Lung (tissue), 11 donors: ENCODE measurements at regions not wholly inside any gene's neighbourhood (a gene's known extent, or its start where the extent isn't known, plus 50 kb on each side); places are given as distances from the start of the nearest gene placed in this dataset.

Experiments
- ATAC-seq: fragments of 200-7000 bp; cut with Tn5 transposase; one replicate; pipeline ENCODE4 v1.9.1; 2020; ENCODE audit warnings: moderate number of reproducible peaks; ENCODE audit not compliant: insufficient read depth, low FRiP score
- DNase-seq, 3 donors: peaks; one replicate each; pipeline ENCODE4 v3.0.0-alpha.2; 2013 to 2017
- H3K27ac ChIP-seq, 2 donors: one replicate each; pipeline ENCODE4 v1.5.1; 2013; ENCODE audit warnings: mild to moderate bottlenecking in 2 of 2, moderate library complexity in 2 of 2, control low read depth in 1 of 2, inconsistent platforms in 1 of 2, low read depth in 1 of 2, low read length in 1 of 2
- H3K27me3 ChIP-seq, 3 donors: one replicate each; pipeline ENCODE4 v1.5.1; 2013; ENCODE audit warnings: low read length in 2 of 3; ENCODE audit not compliant: control insufficient read depth in 3 of 3, insufficient read depth in 3 of 3
- H3K36me3 ChIP-seq, 4 donors: one replicate each; pipeline ENCODE4 v1.5.1; 2013; ENCODE audit warnings: low read length in 4 of 4, mild to moderate bottlenecking in 1 of 4, moderate library complexity in 1 of 4; ENCODE audit not compliant: control insufficient read depth in 4 of 4, insufficient read depth in 4 of 4
- H3K4me1 ChIP-seq, 5 donors: one replicate each; pipeline ENCODE4 v1.5.1; 2013; ENCODE audit warnings: low read length in 5 of 5, mild to moderate bottlenecking in 2 of 5, moderate library complexity in 1 of 5; ENCODE audit not compliant: control insufficient read depth in 5 of 5, insufficient read depth in 5 of 5
- H3K4me3 ChIP-seq: one replicate; pipeline ENCODE4 v1.5.1; 2013; ENCODE audit warnings: mild to moderate bottlenecking, control low read depth, moderate library complexity
- H3K9ac ChIP-seq, 2 donors: one replicate each; pipeline ENCODE4 v1.5.1; 2013; ENCODE audit warnings: low read length in 2 of 2, control low read depth in 1 of 2; ENCODE audit not compliant: insufficient read depth in 1 of 2
- H3K9me3 ChIP-seq, 4 donors: one replicate each; pipeline ENCODE4 v1.5.1; 2013; ENCODE audit warnings: low read length in 3 of 4, mild to moderate bottlenecking in 1 of 4, moderate library complexity in 1 of 4; ENCODE audit not compliant: control insufficient read depth in 4 of 4, insufficient read depth in 3 of 4
- CTCF ChIP-seq: IDR thresholded peaks from 2 replicates; pipeline ENCODE4 v1.5.1; 2012; ENCODE audit warnings: mild to moderate bottlenecking; ENCODE audit errors: control extremely low read depth, extremely low read depth
- WGBS, 2 donors: extraction: QIAGEN DNeasy Blood & Tissue Kit; methylation state at CpG; one replicate each; pipeline ENCODE4 v1.1.7; 2013; 5-methylcytosine and 5-hydroxymethylcytosine counted together
- donor health status: control.
- donor health status: control.
- donor health status: Bipolar disorder and iron deficiency.
- donor health status: healthy.
- donor health status: DM: yes; HTN: yes; CAD: no.

DNA sequence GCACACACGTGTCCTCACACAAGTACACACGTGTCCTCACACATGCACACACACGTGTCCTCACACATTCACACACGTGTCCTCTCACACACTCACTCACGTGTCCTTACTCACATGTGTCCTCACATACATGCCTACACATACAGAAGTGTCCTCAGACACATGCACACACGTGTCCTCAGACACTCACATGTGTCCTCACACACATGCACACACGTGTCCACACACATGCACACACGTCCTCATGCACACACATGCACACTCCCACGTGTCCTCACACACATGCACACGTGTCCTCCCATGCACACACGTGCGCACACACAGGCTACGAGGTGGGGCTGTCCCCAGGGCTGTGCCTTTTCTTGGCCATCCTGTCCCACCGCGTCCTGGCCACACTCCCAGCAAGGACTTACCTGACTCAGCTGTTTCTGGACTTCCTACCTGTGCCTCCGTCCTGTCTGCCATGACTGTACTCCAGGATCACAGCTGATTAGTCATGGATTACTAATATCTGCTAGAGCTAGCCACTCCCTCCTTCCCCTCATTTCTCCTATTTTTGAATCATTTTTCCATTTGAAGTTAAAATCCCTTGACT lies 990.2 kb downstream of the BRD1 start:
- Histone ChIP-seq H3K27ac (no peak overlapping the region), H3K27me3 (peaks cover 0 to 5% (median 0%) of the 10 kb centered on the region in 3 donors), H3K9me3 (peaks cover 0 to 8% (median 2%) of the 10 kb centered on the region in 4 donors), H3K4me1 (no peaks in the 10 kb centered on the region), H3K9ac (no peak overlapping the region), H3K36me3 (no peaks in the 10 kb centered on the region), H3K4me3 (no peak overlapping the region)
- ATAC-seq, result no peak
- DNase-seq, result no peak
- no peak for TF ChIP-seq CTCF
- WGBS, 2 donors, result 82 to 88% methylated on average over 16 of the region's 16 CpGs

DNA sequence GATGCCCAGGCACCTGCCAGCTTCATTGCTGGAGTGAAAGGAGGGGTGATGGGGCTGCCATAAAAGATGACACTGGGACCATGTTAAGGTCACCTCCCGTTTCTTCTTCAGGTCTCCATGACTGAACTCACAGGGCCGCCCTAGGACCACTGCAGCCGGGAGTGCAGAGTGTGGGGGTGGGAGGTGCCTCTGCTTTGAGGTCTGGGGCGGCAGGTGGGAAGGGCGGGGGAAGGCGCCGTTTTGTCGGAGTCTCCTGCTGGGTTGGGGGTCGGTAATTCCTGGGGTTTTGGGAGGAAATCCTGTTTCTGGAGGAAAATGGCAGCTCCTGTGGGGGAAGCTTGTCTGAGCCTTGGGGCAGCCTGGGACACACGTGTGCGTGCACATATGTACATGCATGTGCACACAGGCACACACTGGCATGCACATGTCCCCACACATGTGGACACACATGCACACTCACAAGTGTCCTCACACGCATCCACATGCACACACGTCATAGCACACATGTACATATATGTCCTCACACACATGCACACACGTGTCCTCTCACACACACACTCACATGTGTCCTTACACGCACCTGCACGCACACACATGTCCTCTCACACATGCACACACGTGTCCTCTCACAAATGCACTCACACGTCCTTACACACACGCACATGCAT lies 990.9 kb downstream of the BRD1 start:
- ATAC-seq (no peak), DNase-seq (no peak)
- Histone ChIP-seq H3K27me3 (peaks cover 0 to 5% (median 0%) of the 10 kb centered on the region in 3 donors), H3K4me1 (no peaks in the 10 kb centered on the region), H3K4me3 (no peak overlapping the region), H3K36me3 (no peaks in the 10 kb centered on the region), H3K27ac (no peak overlapping the region), H3K9me3 (peaks cover 0 to 8% (median 2%) of the 10 kb centered on the region in 4 donors), H3K9ac (no peak overlapping the region)
- TF ChIP-seq CTCF, result no peak
- 76 to 81% methylated on average over 19 of the region's 19 CpGs for WGBS, 2 donors

DNA sequence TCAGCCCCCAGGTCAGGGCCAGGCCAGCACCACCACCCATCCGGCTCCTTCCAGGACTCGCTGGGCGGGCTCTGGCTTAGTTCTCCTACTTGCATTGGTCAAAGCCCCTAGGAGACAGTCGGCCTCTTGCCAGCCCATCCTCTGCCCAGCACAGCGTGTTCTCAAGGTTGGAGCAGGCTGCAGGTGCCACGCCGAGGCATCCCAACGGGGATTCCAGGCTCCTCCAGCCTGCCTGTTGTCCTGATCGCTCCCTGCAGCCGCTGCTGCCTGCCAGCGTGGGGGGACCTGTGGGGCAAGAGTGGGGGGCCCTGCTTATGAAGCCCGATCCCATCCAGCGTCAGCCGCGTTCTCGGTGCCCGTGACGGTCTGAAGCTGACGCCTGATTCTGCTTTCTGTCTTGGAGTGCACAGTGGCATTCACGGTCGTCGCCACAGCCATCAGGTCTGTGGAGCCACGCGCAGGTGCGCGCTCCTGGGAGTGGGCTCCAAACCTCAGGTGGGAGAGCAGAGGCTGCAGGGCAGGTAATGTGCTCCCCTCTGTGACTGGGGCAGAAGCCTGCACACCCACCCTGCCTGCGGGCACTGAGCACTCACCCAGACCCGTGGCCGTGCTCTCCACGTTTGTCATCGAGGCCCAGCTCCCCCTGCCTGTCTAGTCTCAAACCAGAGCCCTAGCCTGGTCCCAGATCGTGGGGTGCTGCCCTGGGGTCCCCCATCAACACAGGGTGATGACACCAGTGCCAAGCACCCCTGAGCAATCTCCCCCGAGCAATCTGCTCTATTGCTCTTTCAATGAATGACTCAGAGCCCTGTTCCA lies 991.6 kb downstream of the BRD1 start:
- peaks cover 0 to 8% (median 2%) of the 10 kb centered on the region in 4 donors for H3K9me3 ChIP-seq
- peaks cover 0 to 5% (median 0%) of the 10 kb centered on the region in 3 donors for H3K27me3 ChIP-seq
- ATAC-seq, result no peak
- DNase-seq, result no peak
- H3K9ac ChIP-seq, result no peak overlapping the region
- 87 to 90% methylated on average over 33 of the region's 33 CpGs for WGBS, 2 donors
- H3K4me3 ChIP-seq, result no peak overlapping the region
- no peaks in the 10 kb centered on the region for H3K36me3 ChIP-seq
- no peak overlapping the region for H3K27ac ChIP-seq
- no peak for TF ChIP-seq CTCF
- no peaks in the 10 kb centered on the region for H3K4me1 ChIP-seq
